ENCODE measurements at regions not wholly inside any gene's neighbourhood (a gene's known extent, or its start where the extent isn't known, plus 50 kb on each side); places are given as distances from the start of the nearest gene placed in this dataset.

DNA sequence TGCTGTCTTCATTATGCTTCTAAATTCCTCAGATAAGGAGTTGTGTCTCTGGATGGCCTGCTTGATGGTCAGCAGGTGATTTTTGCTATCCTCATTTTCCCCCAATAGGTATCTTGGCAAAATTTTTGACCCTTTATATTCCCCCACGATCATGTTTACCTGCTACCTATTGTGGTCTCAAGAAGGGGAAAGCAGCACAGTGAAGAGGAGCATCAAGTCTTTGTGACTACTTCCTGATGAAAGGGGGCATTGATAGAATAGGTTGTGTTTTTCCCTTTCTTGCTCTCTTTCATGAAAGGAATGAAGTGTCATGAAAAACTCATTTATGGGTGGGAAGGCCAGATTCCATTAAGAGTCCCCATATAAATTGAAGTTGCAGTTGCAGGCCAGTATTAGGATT, 153.8 kb downstream of the KLF8 start:
- no peak for TF ChIP-seq CTCF (conservative IDR thresholded peaks at IDR 0.05; ENCODE audit: low read length)
- no peak for TF ChIP-seq EZH2phosphoT487 (IDR thresholded peaks at IDR 0.05; ENCODE audit: borderline replicate concordance, low read depth, low read length)
